DMS 273 (cell line): ENCODE measurements at regions not wholly inside any gene's neighbourhood (a gene's known extent, or its start where the extent isn't known, plus 50 kb on each side); places are given as distances from the start of the nearest gene placed in this dataset.

Experiments
- DNase-seq: peaks from one replicate; lab custom pipeline; 2025; ENCODE audit not compliant: unreplicated experiment; lab: John Stamatoyannopoulos, UW

DNA sequence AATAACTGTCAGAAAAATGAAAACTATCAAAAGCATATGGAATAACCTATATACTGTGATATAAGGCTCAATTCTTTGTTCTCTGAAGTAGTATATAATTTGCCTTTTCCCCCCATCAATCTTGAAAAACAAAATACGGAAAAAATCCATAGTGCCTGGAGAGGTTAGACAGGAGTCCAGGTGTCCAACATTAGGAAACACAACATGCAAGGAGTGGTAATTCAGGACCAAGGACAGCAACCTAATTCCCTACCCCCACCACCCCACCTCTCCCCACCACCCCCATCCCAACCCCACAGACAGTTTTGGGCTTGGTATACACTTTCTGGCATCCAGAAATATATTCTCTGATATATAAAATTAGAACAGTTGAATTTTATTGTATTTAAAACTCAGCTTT, 55.1 kb upstream of the SLC25A26 start:
- DNase-seq: peak; percentile 2

DNA sequence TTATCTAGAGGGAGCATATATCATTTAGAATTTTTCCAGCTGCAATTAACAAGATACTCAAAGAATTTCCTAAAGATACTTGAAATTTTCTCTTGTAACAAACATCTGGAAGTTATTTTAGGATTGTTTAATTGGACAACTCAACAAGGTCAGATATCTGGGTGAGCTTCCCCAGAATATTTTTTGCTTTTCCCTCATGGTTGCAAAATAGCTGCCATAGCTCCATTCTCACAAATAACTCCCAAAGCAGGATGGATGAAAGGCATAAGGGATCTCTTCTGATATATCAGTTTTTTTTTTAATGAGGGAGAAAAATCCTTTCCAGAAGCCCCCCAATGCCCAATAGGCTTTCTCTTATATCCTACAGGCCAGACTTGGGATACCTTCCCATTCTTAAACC, 56.6 kb upstream of the SLC25A26 start:
- DNase-seq: no peak

DNA sequence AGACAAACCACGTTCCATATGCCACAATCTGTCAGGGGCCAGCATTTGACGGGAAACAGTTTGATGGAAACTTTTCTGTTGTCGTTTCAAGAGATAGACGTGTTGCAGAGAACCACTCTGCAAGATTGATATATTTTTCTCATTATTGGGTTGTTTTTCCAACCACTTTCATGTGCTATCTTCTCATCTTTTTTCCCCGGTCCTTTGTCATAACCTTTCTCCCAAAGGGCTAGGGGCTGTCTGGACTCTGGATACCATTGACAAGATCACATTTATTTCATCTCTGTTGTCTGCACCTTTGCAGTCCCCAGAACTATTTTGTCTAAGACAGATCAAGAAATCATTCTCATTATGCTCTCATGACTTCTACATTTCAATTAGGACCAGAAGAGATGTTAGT, 57.6 kb upstream of the SLC25A26 start:
- DNase-seq: no peak

DNA sequence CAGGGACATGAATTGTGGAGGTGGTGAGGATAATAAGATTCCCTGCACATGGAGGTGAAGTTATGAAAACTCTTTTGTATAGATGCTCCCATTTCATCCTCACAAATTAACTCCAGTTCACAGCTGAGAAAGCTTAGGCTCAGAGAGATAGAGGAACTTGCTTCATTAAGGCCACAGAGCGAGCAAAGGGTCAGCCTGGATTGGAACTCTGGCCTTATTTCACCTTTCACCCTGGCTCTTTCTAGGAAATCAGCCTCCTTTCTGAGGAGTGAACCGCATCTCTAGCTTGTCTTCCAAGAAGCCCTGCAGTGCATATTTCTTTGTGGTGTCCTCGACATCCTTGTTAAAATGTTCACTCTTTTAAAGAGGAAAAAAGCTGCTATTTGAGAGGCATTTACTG, 58.0 kb upstream of the SLC25A26 start:
- no peak for DNase-seq

DNA sequence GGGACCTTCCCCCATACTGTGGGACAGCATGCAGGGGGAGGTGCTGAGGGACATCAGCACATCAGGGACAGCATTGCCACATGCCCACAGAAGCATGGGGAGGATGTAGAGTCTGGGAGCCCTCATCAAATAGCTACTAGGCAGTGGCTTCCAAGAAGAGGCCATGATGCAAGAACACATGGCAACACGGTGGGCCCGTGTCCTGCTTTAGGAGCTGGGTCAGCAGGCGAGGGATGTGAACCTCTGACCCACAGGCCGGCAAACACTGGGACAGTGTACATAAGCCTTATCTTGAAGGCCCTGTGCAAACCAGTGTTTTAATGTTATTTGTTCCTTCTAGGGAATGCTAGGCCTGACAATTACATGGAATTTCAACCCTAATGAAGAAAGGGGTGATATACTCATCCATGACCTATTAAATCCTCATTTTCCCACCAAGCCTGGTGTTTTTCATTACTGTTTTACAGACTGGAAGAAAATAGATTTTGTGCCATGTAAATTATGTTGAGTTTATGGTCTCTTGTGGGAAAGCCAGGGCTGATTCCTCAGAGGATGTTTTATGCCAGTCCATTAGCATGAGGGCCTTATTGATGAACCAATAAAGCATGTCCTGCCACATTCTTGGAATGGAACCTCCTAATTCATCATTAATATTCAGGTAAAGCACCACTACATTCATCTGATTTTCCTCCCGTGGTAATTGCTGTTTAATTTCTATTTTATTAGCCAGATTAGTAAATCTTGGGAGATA, 61.7 kb upstream of the SLC25A26 start:
- no peak for DNase-seq

DNA sequence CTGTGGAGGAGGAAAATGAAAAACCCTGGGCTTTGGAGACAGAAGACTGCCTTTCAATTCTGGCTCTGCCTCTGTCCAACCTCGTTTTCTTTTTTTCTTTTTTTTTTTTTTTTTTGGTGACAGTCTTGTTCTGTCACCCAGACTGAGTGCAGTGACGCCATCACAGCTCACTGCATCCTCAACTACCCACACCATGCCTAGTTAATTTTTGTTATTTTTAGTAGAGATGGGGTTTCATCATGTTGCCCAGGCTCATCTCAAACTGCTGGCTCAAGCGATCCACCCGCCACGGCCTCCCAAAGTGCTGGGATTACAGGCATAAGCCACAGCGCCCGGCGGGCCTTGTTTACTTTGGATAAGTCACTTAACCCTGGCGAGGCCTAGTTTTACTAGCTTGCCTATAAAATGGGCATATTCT, 66.3 kb upstream of the SLC25A26 start:
- no peak for DNase-seq

DNA sequence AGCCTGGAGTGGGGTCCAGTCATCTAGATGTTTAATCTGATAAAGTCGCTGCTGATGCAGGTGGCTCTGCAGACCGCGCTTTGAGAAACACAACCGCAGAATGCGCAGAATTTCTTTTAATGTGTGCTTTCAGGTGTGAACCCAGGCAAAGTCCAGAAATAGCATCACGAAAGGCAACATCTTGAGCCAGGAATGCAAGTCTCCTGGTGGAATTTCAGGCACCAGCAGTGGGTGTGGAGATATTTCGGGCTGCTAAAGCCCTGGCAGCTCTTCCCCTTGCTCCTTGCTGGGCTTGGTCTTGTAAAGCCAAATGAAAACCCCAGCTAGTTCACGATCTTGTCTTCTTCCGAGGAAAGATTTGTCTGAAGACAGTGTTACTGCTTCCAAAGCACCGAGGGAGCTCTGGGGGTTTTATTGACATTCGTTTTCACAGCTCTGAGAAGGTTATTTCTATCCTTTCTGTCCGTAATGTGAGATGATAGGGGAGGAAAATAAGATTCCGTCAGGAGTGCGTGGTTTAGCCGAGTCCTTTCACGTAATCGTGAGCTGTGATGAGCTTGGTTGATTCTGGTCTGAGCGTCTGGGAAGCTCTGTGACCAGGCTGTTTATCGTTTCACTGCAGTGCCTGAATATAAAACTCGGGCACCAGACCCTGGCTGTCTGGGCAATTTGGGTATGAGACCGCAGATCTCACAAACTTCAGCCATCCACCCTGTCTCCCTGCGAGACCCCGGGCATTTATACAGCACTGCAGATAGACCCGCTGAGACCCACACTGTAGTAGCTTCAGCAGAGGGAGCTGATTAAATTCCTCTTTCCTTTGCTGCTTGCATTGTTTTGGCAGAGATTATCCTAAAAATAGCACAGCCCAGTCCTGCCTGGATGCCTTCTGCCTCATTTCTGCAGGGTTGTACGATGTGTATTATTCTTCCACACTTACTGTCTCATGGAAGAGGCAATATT, 67.0 kb upstream of the SLC25A26 start:
- DNase-seq: no peak

DNA sequence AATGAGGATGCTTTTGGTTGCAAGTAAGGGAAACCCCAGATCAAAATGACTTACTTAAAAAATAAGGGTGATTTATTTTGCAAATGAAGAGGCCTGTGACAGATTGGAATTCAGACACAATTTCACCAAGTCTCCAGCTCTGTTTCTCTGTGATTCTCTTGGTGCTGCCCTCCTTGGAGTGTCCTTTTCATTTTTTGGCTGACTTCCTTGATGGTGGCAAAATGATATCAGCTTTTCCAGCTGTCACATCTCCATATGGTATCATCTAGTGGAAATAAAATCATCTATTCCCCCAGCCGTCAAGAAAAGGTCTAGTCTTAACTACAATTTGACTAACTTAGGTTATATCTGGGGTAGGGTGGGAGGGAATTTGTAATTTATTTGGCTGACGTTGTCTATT, 68.5 kb upstream of the SLC25A26 start:
- peak; percentile 4 for DNase-seq

DNA sequence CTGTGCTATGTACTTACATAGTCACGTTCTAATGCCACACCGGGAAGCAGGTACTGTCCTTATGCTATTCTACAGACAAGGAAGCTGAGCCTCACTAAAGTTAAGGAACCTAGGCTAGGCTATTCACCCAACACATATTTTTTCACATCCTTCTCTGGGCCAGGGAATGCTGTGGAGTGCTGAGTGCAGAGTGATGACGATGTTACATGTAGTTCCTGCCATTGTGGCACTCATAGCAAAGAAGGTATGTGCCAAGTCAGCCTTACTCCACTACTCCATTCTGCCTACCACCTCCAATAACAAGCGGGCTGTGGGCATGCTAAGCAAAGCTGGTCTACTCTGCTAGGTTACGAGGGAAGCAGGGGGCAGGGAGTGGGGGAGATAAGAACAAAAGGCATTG, 69.8 kb upstream of the SLC25A26 start:
- no peak for DNase-seq

DNA sequence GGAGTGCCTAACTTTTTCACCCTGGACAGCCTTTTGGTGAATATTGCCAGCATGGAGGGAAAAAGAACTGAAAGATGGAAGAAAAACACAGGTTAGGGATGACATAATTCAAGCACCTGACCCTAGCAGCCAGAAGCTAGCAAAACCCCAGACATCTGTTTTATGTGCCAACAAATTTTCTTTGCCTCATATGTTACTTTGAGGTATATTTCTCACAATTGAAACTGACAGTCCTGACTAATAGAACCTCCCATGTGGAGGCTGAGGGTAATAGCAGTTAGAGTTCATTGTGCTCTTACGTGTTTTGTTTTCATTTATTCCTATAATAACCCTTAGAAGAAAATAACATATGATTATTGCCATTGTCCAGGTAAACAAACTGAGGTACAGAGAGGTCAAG, 71.5 kb upstream of the SLC25A26 start:
- DNase-seq: peak; percentile 1

DNA sequence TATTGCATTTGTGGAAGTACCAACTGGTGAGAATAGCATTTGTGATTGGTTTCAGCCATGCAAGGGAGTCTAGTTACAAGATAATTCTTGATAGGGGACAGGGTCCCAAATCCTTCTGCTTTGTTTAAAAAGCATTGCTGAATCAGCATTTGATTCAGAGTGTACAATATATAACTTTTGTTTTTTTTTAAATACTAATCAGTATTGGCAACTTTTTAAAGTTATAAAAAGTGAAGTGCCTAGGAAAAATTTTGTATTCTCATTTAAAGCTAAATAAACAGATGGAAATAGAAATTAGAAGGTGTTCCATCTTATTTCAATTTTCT, 75.4 kb upstream of the SLC25A26 start:
- no peak for DNase-seq

DNA sequence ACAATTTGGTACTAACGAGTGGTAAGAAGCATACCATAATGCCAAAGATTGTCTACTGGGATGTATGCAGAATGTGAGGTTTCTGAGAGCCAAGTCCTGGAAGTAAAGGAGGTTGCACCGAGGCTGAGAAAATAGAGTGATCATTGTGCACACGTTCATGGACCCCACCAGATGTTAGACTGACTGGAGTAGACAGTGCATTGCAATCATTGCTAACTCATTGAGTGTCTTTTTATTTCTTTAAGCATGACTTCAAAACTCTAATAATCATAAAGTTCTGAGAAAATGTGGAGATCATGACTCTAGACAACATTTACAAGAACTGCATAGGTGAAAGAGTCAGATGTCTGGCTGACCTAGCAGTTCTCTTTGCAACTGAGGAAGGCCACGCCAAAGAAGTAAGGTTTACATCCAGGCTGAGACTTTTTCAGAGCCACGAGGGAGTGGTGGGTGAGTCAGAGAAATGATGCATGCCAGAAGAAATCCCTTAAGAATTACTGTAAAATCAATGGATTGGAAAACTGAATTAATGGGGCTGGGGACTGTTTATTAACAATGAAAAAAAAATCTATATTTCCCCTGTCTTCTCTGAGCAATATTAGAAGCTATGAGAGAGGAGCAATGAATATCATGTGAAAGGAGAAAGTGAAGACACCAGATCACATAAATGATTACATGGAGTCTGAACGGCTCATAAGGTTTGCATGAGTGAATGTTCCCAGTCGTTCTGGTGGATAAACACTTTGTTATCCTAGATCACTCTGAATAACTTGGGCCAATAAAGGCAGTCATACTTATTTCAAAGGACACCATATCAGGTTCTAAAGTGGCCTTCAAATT, 76.0 kb upstream of the SLC25A26 start:
- peak; percentile 1 for DNase-seq

DNA sequence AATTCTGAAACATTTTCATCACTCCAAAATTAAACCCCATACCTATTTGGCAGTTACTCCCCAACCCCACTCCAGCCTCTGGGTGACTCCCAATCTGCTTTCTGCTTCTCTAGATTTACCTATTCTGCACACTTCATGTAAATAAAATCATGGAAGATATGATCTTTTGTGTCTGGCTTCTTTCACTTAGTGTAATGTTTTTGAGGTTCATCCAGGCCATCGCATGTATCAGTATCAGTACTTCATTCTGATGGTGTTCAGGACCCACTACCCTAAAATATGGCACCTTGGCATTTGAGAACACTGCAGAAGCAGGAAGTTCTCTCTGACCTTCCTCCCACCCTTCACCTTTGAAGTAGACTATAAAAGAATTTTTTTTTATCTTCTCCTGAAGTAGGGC, 78.7 kb upstream of the SLC25A26 start:
- DNase-seq: no peak

DNA sequence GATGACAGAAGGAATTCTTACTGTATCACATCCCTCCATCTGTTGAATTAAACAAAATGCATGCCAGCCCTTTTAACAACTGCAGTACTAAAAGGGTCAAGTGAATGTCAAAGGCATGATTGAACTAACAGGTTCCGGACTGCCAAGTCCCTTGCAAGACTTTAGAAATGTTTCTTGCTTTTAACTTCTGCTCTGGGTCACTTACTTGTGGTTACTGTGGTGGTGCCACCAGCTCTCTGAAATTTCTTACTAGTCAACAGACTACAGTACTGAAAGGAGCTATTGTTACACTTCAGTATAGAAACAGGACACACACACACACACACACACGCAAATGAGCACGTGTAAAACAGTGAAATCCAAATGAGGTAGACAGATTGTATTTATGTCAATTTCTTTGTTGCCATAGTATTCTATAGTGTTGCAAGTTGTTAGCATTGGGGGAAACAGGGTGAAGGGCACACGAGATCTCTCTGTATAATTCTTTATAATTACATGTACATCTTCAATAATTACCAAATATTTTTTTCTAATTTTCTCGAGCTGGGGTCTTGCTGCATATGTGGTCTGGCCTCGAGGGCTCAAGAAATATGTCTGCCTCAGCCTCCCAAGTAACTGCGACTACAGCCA, 79.9 kb upstream of the SLC25A26 start:
- peak; percentile 35 for DNase-seq

DNA sequence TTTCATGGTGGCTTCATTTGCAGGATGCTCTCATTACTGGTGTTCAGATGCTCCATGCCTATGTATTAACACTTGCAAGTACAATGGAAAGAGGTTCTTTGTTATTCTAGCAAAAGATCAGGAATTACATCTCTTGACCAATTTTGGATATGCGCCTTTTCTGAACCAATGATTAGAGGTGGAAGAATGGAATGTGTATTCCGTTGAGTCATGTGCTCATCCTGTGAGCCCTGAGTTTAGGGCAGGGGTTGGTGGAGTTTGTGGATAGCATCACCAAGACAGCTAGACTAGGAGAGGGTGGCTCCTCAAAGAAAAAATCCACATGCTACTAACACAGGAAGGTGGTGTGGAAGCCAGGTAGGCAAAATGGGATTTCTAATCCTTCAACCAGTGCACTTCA, 80.7 kb upstream of the SLC25A26 start:
- DNase-seq: no peak

DNA sequence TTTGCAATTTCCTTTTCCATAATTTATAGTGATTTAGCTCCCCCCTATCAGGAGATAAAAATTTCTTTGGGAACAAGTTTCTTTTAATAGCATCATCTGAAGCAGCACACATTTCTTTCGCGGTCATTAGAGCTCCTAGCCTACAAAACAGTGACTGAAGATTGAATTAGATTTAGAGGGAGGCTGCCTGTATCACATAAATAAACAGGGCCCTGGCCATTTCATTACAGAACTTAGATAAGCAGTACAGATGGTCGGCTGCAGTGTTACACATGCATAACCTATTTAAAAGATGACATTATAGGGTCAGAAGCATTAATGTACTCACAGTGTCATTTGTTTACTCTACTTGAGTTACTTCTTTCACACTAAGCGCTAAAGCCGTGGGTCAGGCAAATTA, 81.4 kb upstream of the SLC25A26 start:
- DNase-seq: peak; percentile 6

DNA sequence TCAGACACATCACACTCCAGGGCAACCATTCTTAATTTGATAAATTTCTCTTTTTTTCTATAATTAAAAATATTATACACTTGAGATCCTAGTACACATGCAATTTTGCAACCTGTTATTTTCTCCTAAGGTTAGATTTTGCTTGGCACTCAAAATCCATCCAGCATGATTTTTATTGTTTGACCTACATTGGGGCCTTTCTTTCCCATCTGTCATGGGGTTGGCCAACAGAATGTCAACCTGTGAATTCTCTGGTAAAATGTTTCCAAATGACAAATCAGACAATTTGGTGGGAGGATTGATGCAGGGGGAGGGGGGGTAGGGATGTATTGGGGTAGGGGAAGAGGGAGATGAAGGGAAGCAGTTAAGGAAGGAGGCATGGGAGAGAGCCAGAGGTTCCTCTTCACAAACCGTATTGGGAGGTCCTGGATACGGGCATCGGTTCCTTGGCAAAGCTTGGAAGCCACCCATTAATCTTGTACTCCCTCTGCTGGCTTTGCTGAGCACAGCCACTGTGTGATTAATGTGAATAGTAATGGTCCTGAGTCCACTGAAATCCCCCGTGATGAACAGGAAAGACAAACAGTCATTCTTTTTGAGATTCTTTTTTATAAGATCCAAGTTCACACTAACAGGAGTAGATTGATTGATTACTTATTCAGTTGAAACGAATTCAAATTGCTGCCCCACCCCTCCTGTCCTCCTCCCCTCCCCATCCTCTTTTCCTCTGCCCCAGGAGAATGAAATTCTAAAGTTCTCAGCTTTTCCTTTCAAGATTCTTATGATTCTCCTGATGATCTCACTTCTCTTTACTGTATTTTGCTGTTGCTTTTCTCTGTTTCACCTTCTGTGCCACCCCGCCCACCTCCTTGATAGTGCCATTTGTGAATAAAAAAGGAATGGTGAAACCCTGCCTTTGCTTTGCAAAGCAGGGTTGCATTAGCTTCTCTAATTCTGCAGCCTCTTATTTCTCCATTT, 82.2 kb upstream of the SLC25A26 start:
- DNase-seq: peak; percentile 81

DNA sequence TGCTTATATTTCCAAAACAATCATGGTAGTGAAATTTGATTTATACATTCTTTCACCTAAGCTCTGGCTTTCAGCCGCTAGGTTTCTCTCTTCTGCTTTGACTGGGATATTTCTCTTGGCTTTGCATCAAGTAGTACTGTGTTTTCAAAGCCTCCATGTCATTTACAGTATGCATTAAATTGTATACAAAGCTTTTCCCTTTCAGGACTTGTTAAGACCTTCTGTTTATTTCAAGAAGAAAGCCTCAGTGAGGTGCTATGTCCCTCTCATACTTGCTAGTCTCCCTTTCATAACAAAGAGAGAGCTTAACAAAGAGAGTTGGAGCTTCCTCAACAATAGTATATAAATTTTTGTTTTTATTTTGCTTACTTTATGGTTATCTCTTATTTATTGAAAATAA, 84.2 kb upstream of the SLC25A26 start:
- DNase-seq: no peak

DNA sequence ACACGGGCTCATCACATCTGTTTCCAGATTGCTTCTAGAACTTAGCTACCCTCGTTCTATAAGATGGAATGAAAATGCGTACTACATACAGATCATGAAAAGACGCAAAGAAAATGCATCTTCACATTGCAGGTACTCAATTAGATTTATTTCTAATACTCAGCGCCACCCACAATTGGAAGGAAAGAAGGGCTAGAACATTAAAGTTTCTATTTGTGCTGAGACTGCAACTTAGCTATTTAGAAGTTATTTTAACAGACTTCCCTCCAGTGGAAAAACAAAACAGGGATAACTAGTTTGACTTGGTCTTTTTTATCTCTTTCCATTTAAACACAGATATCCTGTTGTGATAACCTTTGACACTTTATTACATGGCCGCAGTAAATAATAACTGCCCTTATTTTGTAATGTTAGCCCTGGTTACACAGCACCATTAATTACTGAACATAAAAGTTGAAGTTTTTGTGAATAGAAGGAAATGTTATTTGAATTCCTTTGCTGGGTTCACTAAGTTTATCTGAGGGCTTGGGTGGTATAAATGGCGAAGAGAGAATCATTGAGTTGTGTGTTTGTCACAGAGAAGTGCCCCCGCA, 86.9 kb upstream of the SLC25A26 start:
- DNase-seq: no peak
